GM13976 (cell line): ENCODE measurements at regions not wholly inside any gene's neighbourhood (a gene's known extent, or its start where the extent isn't known, plus 50 kb on each side); places are given as distances from the start of the nearest gene placed in this dataset.

Source experiments
- DNase-seq: peaks from one replicate; pipeline ENCODE4 v3.0.0; 2012; ENCODE audit warnings: low spot score
- in situ Hi-C: fragments of 300-500 bp; cut with MboI; formaldehyde crosslinking; loops from one replicate; pipeline ENCODE4 v1.12.0; 2022; ENCODE audit warnings: low sequenced_read_pairs, mixed read lengths, inconsistent platforms; ENCODE audit not compliant: unreplicated experiment
- TF ChIP-seq, protein P1 (sequence below): IDR thresholded peaks from 2 replicates; pipeline ENCODE4 v1.5.1; 2012; ENCODE audit warnings: borderline replicate concordance, mild to moderate bottlenecking; ENCODE audit not compliant: insufficient read depth; ENCODE audit errors: extremely low read depth, missing control alignments, control extremely low read depth

DNA sequence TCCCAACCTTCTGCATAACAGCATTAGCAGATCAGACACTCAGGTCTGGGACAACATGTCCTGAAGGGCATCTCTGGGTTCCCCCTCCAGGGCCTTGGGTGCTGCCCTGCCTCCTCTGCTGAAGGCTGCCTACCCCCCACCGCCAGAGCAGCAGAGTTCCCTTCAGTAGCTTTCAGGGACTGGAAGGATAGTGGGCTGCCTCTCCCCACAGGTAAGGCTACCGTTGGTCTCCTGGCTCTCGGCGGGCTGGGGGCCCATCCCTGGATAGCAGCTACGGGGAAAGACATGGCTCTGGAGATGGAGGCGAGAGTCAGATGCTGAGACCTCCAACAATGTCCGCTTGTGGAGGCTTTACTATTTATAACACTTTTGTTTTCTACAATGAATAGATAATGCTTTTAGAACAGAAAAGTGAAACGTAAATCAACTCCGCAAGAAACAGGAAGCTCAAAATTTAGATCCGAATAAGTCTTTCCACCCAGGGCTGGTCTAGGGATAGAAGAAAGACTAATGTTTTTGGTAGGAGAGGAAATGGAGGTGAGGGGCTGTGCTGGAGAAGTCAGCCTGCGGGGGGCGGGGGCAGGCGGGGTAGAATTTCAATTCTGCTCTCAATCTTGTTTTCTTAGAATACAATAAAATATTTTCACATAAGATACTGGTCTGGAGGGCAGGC lies 58.4 kb downstream of the ARL4C start:
- in situ Hi-C loops = no loop called here
- TF ChIP-seq, protein P1, sequence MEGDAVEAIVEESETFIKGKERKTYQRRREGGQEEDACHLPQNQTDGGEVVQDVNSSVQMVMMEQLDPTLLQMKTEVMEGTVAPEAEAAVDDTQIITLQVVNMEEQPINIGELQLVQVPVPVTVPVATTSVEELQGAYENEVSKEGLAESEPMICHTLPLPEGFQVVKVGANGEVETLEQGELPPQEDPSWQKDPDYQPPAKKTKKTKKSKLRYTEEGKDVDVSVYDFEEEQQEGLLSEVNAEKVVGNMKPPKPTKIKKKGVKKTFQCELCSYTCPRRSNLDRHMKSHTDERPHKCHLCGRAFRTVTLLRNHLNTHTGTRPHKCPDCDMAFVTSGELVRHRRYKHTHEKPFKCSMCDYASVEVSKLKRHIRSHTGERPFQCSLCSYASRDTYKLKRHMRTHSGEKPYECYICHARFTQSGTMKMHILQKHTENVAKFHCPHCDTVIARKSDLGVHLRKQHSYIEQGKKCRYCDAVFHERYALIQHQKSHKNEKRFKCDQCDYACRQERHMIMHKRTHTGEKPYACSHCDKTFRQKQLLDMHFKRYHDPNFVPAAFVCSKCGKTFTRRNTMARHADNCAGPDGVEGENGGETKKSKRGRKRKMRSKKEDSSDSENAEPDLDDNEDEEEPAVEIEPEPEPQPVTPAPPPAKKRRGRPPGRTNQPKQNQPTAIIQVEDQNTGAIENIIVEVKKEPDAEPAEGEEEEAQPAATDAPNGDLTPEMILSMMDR = no peak

DNA sequence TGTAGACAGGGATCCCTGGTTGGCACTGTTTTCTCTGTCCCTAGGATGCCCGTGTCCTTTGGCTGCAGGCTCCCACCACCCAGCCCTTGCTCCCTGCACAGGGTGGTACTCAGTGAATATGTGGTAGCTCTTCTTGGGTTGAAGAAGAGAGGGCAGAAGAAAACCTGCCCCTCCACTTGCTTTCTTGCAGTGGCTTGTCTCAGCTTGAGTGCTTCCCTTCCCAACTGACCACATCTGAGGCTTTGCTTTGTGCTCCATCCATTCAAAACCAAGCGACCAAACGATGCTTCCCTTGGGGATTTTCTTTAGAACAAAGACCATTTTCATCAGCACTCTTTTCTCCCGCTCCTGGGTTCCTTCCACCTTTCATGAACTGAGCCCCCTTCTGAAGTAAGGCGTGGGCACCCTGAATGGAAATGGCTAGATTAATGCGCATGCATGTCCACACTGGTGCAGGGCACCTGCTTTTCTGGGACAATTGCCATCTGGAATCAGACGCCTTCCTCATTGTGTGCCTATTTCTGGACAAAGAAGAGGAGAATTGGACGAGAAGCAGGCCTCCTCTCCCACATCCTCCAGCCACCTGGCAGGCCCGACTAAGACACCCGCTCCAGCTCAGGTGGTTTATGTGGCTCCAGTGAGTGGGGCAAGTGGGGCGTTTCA lies 59.1 kb downstream of the ARL4C start:
- TF ChIP-seq, protein P1 = no peak
- no peak for DNase-seq
- in situ Hi-C loops = no loop called here

More for the DNA sequence above, 58.4 kb downstream of the ARL4C start:
- no peak for DNase-seq

DNA sequence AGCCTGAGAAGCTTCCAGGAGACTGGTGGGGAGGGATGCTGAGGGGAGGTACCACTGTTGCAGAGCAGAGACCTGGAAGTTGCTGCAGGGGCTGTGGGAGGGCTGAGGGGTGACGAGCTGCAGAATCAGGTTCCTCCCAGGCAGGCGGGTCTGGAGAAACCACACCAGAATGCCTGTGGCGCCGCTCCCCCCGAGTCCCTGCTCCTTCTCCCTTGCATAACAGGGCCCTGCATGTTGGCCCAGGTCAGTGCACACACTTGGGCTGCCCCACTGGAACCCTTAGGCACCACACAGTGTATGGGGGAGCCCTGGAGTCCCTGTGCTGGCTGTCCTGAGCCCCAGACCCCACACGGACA lies 60.4 kb downstream of the ARL4C start:
- TF ChIP-seq, protein P1 = no peak
- in situ Hi-C loops = no loop called here
- no peak for DNase-seq

DNA sequence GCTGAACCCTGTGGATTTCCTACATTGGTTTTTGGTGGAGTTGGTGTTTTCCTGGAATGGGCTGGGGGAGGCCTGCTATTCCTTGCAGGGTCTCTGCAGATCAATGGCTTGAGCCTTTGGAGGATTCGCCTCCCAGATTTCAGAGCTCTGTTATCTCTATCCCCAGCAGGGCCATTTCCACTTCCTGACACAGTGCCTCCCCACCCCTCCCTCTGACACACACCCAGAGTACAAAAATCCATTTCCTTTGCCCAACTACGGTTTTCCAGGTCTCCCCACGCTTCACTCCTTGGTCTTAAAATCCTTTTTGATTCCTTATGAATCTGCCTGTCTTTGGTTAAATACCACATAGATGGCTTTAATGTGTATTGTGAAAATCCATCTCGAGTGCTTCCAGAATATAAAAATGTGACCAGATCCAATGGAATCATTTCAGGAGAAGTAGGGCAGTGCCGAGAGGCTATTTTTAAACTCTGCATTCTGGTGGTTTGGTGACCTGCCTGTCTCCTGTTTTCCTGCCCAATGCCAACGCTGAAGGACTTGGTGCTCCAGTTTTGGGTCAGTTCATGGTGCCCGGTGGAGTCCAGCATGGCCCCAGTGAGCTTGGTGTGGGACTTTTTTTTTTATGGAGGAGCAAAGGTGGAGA lies 60.9 kb downstream of the ARL4C start:
- in situ Hi-C loops = no loop called here
- no peak for DNase-seq
- TF ChIP-seq, protein P1 = no peak

DNA sequence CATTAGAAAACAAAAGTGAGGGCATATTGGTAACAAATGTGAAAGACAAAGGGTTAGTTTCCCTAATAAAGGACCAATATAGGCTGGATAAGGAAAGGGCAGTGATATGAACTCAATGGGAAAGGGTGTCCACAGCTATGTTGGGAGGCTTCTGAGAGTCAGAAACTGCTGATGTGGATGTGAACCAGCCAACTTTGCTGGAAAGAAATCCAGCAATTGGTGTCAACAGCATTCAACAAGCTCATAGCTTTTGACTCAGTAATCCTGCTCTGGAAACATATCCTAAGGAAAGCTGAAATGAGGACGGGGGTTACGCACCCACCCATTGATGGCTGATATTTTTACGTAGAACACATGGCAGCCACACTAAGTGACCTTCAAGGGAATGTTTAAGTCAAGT lies 63.7 kb downstream of the ARL4C start:
- TF ChIP-seq, protein P1 = no peak
- in situ Hi-C loops = no loop called here
- no peak for DNase-seq

DNA sequence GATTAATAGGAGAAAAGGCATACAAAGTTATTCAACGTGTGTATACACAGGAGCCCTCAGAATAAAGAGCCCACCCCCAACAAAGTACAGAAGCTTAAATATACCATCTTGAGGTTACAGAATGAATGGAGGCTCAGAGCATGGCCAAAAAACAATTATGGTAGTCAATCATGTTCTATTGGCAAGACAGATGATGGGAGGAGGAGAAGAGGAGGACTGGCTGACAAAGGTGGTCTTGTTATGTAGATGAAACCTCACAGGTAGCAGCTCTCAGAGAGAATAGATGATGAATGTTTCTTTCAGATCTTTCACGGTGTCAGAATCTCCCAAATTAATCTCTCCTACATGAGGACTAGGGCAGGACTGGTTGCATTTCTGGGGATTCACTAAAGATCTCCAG lies 66.0 kb downstream of the ARL4C start:
- DNase-seq = no peak
- TF ChIP-seq, protein P1 = no peak
- in situ Hi-C loops = no loop called here
